ENCODE measurements at regions not wholly inside any gene's neighbourhood (a gene's known extent, or its start where the extent isn't known, plus 50 kb on each side); places are given as distances from the start of the nearest gene placed in this dataset.

DNA sequence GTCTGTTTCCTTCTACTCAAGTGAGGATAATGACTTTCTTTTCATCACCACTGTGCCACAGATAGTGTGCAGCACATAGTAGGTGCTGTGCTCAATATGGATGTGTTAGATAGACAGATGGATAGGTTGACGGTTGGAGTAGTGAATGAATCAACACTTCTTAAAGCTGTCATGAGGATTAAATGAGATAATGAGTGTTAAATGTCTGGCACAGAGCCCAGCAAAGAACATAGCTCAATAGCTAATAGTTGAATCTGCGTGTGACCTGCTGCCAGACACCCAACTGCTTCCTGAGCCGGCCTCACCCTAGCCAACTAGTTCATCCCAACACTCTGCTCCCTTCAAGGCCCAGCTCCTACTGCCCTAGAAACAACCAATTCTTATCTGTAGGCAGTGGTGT is 67.7 kb upstream of the PJA1 start:
- TF ChIP-seq CTCF (IDR thresholded peaks at IDR 0.05 in 4 of 5, conservative IDR thresholded peaks at IDR 0.05 in 1 of 5): no peak
- no peak for TF ChIP-seq POLR2A (IDR thresholded peaks at IDR 0.05)

All from gastrocnemius medialis (tissue), 4 donors.